OCI-LY1 (cell line): ENCODE measurements at regions not wholly inside any gene's neighbourhood (a gene's known extent, or its start where the extent isn't known, plus 50 kb on each side); places are given as distances from the start of the nearest gene placed in this dataset.

Experiments
- EZH2 ChIP-seq: fragments of 200-600 bp; sonication (generic), shearing (Covaris generic); IDR thresholded peaks from 2 replicates; pipeline ENCODE4 v1.8.0; 2017; ENCODE audit warnings: borderline replicate concordance, mixed run types, mild to moderate bottlenecking, antibody characterized with exemption, low read length, moderate library complexity, mixed read lengths
- TF ChIP-seq, protein P1 (sequence below): fragments of 200-600 bp; sonication (generic), shearing (Covaris generic); IDR thresholded peaks from 2 replicates; pipeline ENCODE4 v1.5.1; 2017; ENCODE audit warnings: mild to moderate bottlenecking, antibody characterized with exemption, low read length, moderate library complexity, mixed read lengths

DNA sequence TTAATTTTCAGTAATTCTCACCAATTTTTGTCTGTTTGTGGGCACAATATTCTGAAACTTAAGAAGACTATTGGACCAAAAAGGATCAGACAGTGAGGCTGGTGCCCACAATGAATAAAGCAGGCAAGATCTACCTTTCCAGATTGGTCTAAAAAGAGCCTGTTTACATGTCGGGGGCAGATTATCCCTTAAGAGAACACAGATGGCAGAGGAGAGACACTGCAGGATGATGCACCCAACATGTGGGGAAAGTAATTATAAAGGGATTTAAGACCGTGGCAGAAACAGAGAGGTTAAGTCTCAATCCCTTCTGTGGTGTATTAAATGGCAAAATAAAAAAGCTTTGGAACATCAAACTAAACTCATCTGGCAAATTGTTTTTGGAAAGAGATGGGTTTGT is 331.8 kb upstream of the CDH11 start:
- TF ChIP-seq, protein P1, sequence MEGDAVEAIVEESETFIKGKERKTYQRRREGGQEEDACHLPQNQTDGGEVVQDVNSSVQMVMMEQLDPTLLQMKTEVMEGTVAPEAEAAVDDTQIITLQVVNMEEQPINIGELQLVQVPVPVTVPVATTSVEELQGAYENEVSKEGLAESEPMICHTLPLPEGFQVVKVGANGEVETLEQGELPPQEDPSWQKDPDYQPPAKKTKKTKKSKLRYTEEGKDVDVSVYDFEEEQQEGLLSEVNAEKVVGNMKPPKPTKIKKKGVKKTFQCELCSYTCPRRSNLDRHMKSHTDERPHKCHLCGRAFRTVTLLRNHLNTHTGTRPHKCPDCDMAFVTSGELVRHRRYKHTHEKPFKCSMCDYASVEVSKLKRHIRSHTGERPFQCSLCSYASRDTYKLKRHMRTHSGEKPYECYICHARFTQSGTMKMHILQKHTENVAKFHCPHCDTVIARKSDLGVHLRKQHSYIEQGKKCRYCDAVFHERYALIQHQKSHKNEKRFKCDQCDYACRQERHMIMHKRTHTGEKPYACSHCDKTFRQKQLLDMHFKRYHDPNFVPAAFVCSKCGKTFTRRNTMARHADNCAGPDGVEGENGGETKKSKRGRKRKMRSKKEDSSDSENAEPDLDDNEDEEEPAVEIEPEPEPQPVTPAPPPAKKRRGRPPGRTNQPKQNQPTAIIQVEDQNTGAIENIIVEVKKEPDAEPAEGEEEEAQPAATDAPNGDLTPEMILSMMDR, result no peak
- TF ChIP-seq EZH2, result no peak
